ENCODE measurements at regions not wholly inside any gene's neighbourhood (a gene's known extent, or its start where the extent isn't known, plus 50 kb on each side); places are given as distances from the start of the nearest gene placed in this dataset.
A peak's percentile ranks its signal among the peaks of the same experiment; 100 is the strongest.

- intact Hi-C loops (cut with DNase I, micrococcal nuclease): no loop called here
- DNase-seq (peak in 1 of 2 donors; percentile 22), ATAC-seq (no peak)
These were observed 151.8 kb downstream of the VEGFA start for GRCh38 chr6:43921548-43922425.

- no peak for DNase-seq
- ATAC-seq: no peak
- intact Hi-C loops (cut with DNase I, micrococcal nuclease): no loop called here
These were observed 151.0 kb downstream of the VEGFA start for GRCh38 chr6:43921039-43921438.

DNA sequence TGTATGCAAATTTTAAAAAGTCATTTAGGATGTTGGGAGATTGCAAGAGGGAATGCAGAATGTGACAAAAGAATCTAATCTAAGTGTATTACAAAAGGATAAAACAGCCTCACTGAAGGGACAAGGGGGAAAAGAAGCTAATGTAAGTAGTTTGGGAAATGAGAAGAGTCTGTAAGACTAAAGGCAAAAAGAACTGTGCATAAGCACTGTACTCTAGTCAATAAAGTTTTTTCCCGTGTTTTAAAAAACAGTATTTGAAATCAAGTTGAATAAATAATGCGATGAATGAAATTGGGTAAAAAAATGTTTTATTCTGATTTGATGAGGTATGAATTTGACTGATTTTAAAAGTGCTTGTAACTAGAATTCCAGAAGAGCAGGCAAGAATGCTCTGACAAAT is 149.8 kb downstream of the VEGFA start:
- intact Hi-C loops (cut with DNase I, micrococcal nuclease): no loop called here
- DNase-seq: no peak
- ATAC-seq: no peak

DNA sequence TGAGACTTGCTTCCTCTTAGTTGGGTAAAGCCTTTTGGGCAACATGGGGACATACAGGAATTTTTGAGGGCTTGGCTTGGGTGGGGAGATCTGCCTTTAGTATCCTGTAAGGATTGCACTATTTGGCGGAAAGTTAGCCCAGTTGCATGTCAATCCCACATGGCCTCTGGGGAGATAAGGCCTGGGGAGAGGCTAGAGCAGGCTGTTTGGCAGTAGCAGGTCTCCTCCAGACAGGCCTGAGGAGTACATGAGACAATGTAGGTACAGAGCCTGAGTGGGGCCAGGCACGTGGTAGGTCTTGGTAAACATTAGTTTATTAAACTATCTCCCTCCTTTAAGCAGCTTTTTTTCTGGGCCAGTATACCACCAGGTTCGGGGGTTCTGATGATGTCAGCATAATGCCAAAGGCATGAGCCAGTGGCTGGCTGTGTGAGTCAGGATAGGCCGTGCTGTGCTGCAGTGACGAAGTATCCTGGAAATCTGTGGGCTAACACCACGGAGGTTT is 147.9 kb downstream of the VEGFA start:
- ATAC-seq: no peak
- intact Hi-C loops (cut with DNase I, micrococcal nuclease): no loop called here
- DNase-seq: no peak

DNA sequence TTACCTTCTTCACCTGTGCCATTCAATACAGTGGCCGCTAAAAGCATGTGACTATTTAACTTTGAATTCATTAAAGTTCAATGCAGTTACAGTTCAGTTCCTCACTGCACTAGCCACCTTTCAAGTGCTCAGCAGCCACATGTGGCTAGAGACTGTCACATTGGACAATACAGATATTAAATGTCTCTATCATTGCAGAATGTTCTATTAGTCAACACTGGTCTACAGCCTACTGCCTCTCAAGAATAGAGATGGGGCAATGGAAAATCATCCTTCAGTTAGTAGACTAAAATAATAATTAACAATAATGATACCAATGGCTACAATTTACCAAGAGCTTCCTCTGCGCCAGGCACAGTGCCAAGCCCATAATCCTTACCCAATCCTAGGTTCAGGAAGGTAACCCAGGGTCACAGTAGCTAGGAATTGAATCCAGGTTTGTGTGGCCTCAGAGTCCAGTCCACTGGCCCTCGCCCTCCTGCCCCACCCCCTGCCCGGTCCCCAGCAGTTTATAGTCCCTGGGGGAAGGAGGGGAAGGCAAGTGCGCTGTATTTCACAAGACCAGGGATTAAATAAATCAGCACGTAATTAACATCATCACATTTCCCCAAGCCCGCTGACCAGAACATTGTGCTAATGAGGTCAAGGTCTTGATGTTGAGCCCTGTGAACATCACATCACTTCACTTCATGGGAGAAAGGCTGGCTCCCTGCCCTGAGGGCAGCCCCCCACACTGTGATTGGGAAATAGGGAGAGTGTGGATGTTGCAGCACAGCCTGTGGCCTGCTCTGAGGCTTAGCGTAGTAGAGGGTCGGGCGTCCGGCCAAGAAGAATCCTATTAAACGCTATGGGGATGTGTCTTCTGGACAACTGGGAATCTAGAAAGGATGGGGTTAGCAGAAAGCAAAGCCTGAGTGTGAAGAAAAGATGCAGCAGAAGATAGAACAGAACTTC is 147.2 kb downstream of the VEGFA start:
- DNase-seq (peak; percentile 83 to 89), ATAC-seq (peak; percentile 88)
- intact Hi-C loops (cut with DNase I, micrococcal nuclease): no loop called here

DNA sequence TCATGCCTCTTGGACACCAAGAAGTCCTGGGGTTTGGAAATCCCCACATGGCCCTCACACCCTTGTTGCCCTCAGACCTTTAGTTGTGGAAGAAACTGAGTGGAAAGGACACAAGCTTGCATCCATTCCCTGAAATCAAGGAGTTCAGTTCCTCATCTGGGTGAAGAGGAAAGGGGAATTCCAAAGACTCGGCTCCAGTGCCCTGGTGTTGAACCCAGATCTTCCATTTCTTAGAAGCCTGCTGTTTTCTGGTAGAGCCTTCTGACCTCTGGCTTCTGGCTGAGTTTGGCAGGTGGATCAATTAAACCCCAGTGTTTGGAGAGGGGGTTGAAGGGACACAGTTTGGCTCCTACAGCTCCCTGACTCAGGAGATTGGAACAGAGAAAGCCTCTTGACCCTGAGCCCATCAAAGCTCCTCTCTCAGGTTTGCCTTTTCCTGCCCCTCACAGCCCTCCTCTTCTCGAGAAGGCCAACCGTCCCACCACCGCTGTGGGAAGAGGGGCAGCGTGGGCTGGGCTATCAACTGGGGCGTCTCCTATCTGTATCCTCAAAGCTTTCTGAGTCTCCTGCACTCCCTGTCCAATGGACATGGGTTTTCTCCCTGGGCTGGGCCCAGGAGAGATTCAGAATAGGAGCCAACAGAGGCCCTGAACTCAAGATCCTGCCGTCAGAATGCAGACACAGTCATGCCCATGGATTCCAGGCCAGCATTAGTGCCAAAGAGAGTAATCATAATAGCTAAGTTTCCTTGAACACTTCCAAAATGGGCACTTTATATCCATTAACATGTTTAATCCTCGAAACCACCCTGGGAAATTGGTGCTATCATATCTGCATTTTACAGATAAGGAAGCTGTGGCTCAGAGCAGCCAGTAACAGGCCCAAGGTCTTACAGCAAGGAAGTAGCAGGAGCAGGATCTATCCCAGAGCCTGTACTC is 146.2 kb downstream of the VEGFA start:
- peak in 1 of 2 donors; percentile 57 for DNase-seq
- intact Hi-C loops (cut with DNase I, micrococcal nuclease): no loop called here

GRCh38 chr6:43915208-43915869 is 145.3 kb downstream of the VEGFA start:
- intact Hi-C loops (cut with DNase I, micrococcal nuclease): no loop called here
- no peak for ATAC-seq
- no peak for DNase-seq

More for the DNA sequence above, 146.2 kb downstream of the VEGFA start:
- peak; percentile 77 for ATAC-seq

DNA sequence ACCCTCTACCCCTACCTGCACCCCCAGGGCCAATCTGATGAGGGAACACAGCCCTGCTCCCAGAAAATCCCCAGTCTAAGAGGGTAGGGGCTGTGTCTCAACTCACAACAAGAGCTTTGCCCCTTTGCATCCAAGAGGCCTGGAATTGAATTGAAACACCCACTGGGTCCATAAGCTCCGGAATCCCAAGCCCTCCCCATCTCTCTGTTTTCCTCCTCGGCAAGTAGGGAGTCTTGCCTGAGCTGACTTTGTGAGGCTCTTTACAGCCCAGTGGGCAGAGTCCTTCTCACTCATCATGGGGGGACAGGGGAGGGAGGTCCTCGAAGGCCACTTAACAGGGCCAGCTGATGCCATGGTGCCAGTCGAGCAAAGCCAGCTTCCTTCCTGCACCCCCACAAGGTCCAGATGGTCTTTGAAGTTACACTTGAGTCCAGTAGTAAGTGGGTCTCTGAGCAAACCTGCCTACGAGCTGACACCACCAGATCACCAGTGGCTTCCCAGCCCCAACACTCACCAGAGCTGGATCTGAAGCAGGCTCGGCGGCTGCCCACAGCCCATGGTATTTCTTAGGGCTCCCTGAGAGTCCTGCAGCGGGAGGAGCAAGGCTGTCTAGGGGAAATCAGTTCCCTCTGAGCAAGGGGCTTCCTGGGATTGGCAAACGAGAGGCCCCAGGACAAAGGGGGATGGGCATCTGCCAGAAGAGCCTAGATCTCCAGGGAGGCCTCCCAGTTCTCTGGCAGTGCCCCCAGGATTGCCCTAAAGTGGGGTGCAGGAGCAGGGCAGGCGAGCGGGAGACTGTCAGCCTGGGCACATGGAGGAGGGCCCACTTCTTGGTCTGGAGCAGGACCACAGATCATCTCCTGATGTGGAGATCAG is 144.5 kb downstream of the VEGFA start:
- DNase-seq: no peak
- ATAC-seq: no peak
- intact Hi-C loops (cut with DNase I, micrococcal nuclease): no loop called here

GRCh38 chr6:43913375-43914271 is 143.6 kb downstream of the VEGFA start:
- intact Hi-C loops (cut with DNase I, micrococcal nuclease): no loop called here
- ATAC-seq: peak; percentile 40

GRCh38 chr6:43912598-43913371 is 142.8 kb downstream of the VEGFA start:
- DNase-seq: no peak
- ATAC-seq: no peak
- intact Hi-C loops (cut with DNase I, micrococcal nuclease): no loop called here

More at GRCh38 chr6:43913375-43914271, 143.6 kb downstream of the VEGFA start:
- DNase-seq: peak; percentile 48 to 59

- intact Hi-C loops (cut with DNase I, micrococcal nuclease): no loop called here
- ATAC-seq (no peak), DNase-seq (no peak)
These were observed 142.1 kb downstream of the VEGFA start for GRCh38 chr6:43912116-43912577.

- peak; percentile 50 for ATAC-seq
- intact Hi-C loops (cut with DNase I, micrococcal nuclease): no loop called here
- no peak for DNase-seq
These were observed 141.5 kb downstream of the VEGFA start for GRCh38 chr6:43911354-43912115.

GRCh38 chr6:43910638-43911353 is 140.8 kb downstream of the VEGFA start:
- intact Hi-C loops (cut with DNase I, micrococcal nuclease): no loop called here
- ATAC-seq (peak; percentile 14), DNase-seq (no peak)

GRCh38 chr6:43910149-43910637 is 140.2 kb downstream of the VEGFA start:
- intact Hi-C loops (cut with DNase I, micrococcal nuclease): no loop called here
- DNase-seq (no peak), ATAC-seq (no peak)

Measured in left colon (tissue), 2 donors.